Neural cell (in vitro differentiated cells): ENCODE measurements at regions not wholly inside any gene's neighbourhood (a gene's known extent, or its start where the extent isn't known, plus 50 kb on each side); places are given as distances from the start of the nearest gene placed in this dataset.

Experiments used
- H2AFZ ChIP-seq: fragments of 200-600, 300-800 bp; sonication (generic), shearing (Covaris generic); 2 replicates; pipeline ENCODE4 v1.6.0; 2014; ENCODE audit warnings: low read depth, mild to moderate bottlenecking, antibody characterized with exemption, low read length, moderate library complexity
- H3F3A ChIP-seq: fragments of 200-600 bp; shearing (Covaris generic); 2 replicates; pipeline ENCODE4 v1.6.1; 2016; ENCODE audit warnings: mild to moderate bottlenecking, moderate library complexity, mixed read lengths, antibody characterized with exemption, low read length; ENCODE audit not compliant: insufficient read depth, poor library complexity, severe bottlenecking
- H3K27ac ChIP-seq: fragments of 200-600, 300-800 bp; sonication (generic), shearing (Covaris generic); 2 replicates; pipeline ENCODE4 v1.5.1; 2014; ENCODE audit warnings: mild to moderate bottlenecking, low read length, moderate library complexity
- H3K27me3 ChIP-seq: fragments of 300-800, 200-600 bp; sonication (generic), shearing (Covaris generic); 2 replicates; pipeline ENCODE4 v1.6.0; 2014; ENCODE audit warnings: mild to moderate bottlenecking, low read depth, low read length, moderate library complexity; ENCODE audit not compliant: insufficient read depth
- H3K36me3 ChIP-seq: fragments of 300-800, 200-600 bp; sonication (generic), shearing (Covaris generic); 2 replicates; pipeline ENCODE4 v1.5.1; 2014; ENCODE audit warnings: mild to moderate bottlenecking, antibody characterized with exemption, low read length, moderate library complexity; ENCODE audit not compliant: insufficient read depth
- H3K4me2 ChIP-seq: fragments of 300-800, 200-600 bp; sonication (generic), shearing (Covaris generic); 2 replicates; pipeline ENCODE4 v1.6.0; 2014; ENCODE audit warnings: mild to moderate bottlenecking, low read length
- H3K4me3 ChIP-seq: fragments of 300-800, 200-600 bp; sonication (generic), shearing (Covaris generic); 2 replicates; pipeline ENCODE4 v1.5.1; 2014; ENCODE audit warnings: mild to moderate bottlenecking, low read length, moderate library complexity
- H3K79me2 ChIP-seq: fragments of 200-600 bp; shearing (Covaris generic); replicated peaks from 2 replicates; pipeline ENCODE4 v1.6.0; 2014; ENCODE audit warnings: mild to moderate bottlenecking, low read length, moderate library complexity; ENCODE audit not compliant: insufficient read depth
- H3K9ac ChIP-seq: fragments of 300-800, 200-600 bp; sonication (generic), shearing (Covaris generic); 2 replicates; pipeline ENCODE4 v1.6.1; 2016; ENCODE audit warnings: mild to moderate bottlenecking, low read length, mixed read lengths
- H3K9me2 ChIP-seq: fragments of 200-600 bp; shearing (Covaris generic); 2 replicates; pipeline ENCODE4 v1.6.1; 2016; ENCODE audit warnings: mild to moderate bottlenecking, low read length, mixed read lengths; ENCODE audit not compliant: insufficient read depth
- H3K9me3 ChIP-seq: fragments of 200-600, 300-800 bp; sonication (generic), shearing (Covaris generic); 2 replicates; pipeline ENCODE4 v1.6.1; 2016; ENCODE audit warnings: mild to moderate bottlenecking, mixed run types, low read length, moderate library complexity, mixed read lengths
- H4K20me1 ChIP-seq: fragments of 200-600 bp; shearing (Covaris generic); 2 replicates; pipeline ENCODE4 v1.6.1; 2016; ENCODE audit warnings: mild to moderate bottlenecking, mixed run types; ENCODE audit not compliant: insufficient read depth
- EP300 ChIP-seq: fragments of 450-650 bp; conservative IDR thresholded peaks from 2 replicates; pipeline ENCODE4 v1.6.1; 2014; ENCODE audit warnings: antibody characterized with exemption, mild to moderate bottlenecking, moderate library complexity; ENCODE audit not compliant: poor library complexity, severe bottlenecking
- EZH2 ChIP-seq: fragments of 200-600, 300-800 bp; shearing (Covaris generic), sonication (generic); IDR thresholded peaks from 2 replicates; pipeline ENCODE4 v1.6.1; 2014; ENCODE audit warnings: antibody characterized with exemption, low read length, borderline replicate concordance, mild to moderate bottlenecking; ENCODE audit not compliant: insufficient read depth, poor library complexity, severe bottlenecking
- MXI1 ChIP-seq: fragments of 450-650 bp; conservative IDR thresholded peaks from 2 replicates; pipeline ENCODE4 v1.6.1; 2014; ENCODE audit warnings: antibody characterized with exemption, mild to moderate bottlenecking; ENCODE audit not compliant: poor library complexity, severe bottlenecking
- POLR2AphosphoS5 ChIP-seq: IDR thresholded peaks from 2 replicates; pipeline ENCODE4 v1.6.1; 2012
- RAD21 ChIP-seq: fragments of 450-650 bp; conservative IDR thresholded peaks from 2 replicates; pipeline ENCODE4 v1.6.1; 2014; ENCODE audit warnings: antibody characterized with exemption, mild to moderate bottlenecking, moderate library complexity
- SMC3 ChIP-seq: fragments of 450-650 bp; conservative IDR thresholded peaks from 2 replicates; pipeline ENCODE4 v1.6.1; 2014; ENCODE audit warnings: antibody characterized with exemption, mild to moderate bottlenecking, moderate library complexity; ENCODE audit not compliant: poor library complexity
- TAF1 ChIP-seq: IDR thresholded peaks from 2 replicates; pipeline ENCODE4 v1.6.1; 2012; ENCODE audit warnings: low read depth
- TF ChIP-seq, protein P1 (sequence below): IDR thresholded peaks from 2 replicates; pipeline ENCODE4 v1.6.1; 2012; ENCODE audit warnings: borderline replicate concordance

DNA sequence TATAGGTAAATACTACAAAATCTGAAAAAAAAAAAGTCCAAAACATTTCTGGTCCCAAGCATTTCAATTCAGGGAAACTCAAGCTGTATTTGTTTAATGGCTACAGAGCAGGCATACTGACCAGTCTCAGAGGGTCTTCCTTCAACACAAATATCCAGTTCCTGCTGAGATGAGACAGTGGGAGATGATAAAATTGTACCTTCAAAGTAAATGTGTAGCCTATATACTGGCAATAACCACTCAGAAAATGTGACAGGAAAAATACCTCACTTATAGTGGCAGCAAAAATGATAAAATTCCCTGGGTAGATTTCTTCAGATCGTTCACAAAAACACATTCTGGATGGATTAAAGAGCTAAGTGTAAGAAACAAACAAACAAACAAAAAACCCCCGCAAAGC, 102.0 kb upstream of the FUT8 start:
- H3K9me2 ChIP-seq = no peaks in the 10 kb centered on the region
- H3F3A ChIP-seq = no peaks in the 10 kb centered on the region
- no peak overlapping the region for H3K4me2 ChIP-seq
- no peaks in the 10 kb centered on the region for H4K20me1 ChIP-seq
- no peak overlapping the region for H3K9ac ChIP-seq
- no peak overlapping the region for H3K27ac ChIP-seq
- H2AFZ ChIP-seq = no peak overlapping the region
- TF ChIP-seq TAF1 (no peak), EP300 (peak; percentile 76), POLR2AphosphoS5 (peak; percentile 76), RAD21 (no peak)
- TF ChIP-seq, protein P1, sequence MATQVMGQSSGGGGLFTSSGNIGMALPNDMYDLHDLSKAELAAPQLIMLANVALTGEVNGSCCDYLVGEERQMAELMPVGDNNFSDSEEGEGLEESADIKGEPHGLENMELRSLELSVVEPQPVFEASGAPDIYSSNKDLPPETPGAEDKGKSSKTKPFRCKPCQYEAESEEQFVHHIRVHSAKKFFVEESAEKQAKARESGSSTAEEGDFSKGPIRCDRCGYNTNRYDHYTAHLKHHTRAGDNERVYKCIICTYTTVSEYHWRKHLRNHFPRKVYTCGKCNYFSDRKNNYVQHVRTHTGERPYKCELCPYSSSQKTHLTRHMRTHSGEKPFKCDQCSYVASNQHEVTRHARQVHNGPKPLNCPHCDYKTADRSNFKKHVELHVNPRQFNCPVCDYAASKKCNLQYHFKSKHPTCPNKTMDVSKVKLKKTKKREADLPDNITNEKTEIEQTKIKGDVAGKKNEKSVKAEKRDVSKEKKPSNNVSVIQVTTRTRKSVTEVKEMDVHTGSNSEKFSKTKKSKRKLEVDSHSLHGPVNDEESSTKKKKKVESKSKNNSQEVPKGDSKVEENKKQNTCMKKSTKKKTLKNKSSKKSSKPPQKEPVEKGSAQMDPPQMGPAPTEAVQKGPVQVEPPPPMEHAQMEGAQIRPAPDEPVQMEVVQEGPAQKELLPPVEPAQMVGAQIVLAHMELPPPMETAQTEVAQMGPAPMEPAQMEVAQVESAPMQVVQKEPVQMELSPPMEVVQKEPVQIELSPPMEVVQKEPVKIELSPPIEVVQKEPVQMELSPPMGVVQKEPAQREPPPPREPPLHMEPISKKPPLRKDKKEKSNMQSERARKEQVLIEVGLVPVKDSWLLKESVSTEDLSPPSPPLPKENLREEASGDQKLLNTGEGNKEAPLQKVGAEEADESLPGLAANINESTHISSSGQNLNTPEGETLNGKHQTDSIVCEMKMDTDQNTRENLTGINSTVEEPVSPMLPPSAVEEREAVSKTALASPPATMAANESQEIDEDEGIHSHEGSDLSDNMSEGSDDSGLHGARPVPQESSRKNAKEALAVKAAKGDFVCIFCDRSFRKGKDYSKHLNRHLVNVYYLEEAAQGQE = peak; percentile 45
- H3K27me3 ChIP-seq = no peaks in the 10 kb centered on the region
- no peaks in the 10 kb centered on the region for H3K9me3 ChIP-seq
- H3K79me2 ChIP-seq = no peaks in the 10 kb centered on the region
- H3K4me3 ChIP-seq = no peak overlapping the region
- no peaks in the 10 kb centered on the region for H3K36me3 ChIP-seq

DNA sequence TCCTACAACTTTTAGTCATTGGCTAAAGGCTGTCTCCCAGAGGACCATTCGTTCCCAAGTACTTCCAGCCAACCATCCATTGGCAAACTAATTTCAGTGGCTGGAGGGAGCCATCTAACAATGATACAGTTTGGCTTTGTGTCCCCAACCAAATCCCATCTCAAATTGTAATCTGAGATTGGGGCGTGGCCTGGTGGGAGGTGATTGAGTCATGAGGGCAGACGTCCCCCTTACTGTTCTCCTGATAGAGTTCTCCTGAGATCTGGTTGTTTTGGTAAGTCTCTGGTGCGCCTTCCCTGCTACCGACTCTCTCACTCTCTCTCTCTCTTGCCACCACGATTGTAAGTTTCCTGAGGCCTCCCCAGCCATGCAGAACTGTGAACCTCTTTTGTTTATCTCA, 99.7 kb upstream of the FUT8 start:
- Histone ChIP-seq H3K9me3 (no peaks in the 10 kb centered on the region), H3K27ac (no peak overlapping the region), H3K36me3 (no peaks in the 10 kb centered on the region), H3K4me2 (no peak overlapping the region), H3K79me2 (no peaks in the 10 kb centered on the region), H3K9ac (no peak overlapping the region), H3K4me3 (no peak overlapping the region), H2AFZ (no peak overlapping the region), H3K9me2 (no peaks in the 10 kb centered on the region), H3K27me3 (no peaks in the 10 kb centered on the region), H3F3A (no peaks in the 10 kb centered on the region), H4K20me1 (no peaks in the 10 kb centered on the region)
- TF ChIP-seq, protein P1 = no peak
- no peak for TF ChIP-seq EP300

DNA sequence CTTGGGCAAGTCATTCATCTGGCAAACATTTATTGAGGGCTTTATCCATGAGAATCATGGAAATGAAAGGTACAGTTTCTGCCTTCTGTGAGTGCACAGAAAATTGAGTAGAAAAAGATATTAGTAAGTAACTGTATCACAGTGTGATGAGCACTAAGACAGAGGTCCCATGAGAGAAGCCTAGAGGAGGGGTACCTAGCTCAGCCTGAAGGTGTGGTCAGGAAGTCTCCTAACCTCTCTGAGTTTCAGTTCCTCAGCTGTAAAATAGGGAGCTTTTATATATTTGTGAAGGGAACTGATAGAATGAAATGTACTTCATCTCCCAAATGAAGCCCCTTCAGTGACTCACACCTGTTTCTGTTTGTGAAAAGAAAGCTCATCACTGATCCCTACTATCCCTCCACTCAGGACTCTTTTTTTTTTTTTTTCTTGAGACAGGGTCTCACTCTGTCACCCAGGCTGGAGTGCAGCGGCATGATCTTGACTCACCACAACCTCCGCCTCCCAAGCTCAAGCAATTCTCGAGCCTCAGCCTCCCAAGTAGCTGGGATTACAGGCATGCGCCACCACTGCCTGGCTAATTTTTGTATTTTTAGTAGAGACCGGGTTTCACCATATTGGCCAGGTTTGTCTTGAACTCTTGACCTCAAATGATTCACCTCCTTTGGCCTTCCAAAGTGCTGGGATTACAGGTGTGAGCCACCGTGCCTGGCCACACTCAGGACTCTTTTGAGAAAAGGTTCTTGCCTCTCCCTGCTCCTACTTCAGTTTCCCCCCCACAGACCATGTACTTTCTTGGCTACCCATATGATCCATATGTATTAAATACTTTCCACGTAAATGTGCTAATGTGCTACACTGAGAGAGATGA, 93.7 kb upstream of the FUT8 start:
- no peaks in the 10 kb centered on the region for H3F3A ChIP-seq
- no peak overlapping the region for H2AFZ ChIP-seq
- no peaks in the 10 kb centered on the region for H3K9me2 ChIP-seq
- no peaks in the 10 kb centered on the region for H3K36me3 ChIP-seq
- H3K4me3 ChIP-seq = no peak overlapping the region
- H3K27me3 ChIP-seq = no peaks in the 10 kb centered on the region
- no peak overlapping the region for H3K27ac ChIP-seq
- H3K79me2 ChIP-seq = no peaks in the 10 kb centered on the region
- H3K9ac ChIP-seq = no peak overlapping the region
- no peaks in the 10 kb centered on the region for H3K9me3 ChIP-seq
- no peak overlapping the region for H3K4me2 ChIP-seq
- H4K20me1 ChIP-seq = no peaks in the 10 kb centered on the region
- TF ChIP-seq TAF1 = no peak
- TF ChIP-seq EZH2 = no peak
- TF ChIP-seq EP300 = no peak
- TF ChIP-seq RAD21 = no peak
- no peak for TF ChIP-seq SMC3
- TF ChIP-seq, protein P1 = no peak
- TF ChIP-seq MXI1 = no peak
- no peak for TF ChIP-seq POLR2AphosphoS5
